A549 (cell line): ENCODE measurements at regions not wholly inside any gene's neighbourhood (a gene's known extent, or its start where the extent isn't known, plus 50 kb on each side); places are given as distances from the start of the nearest gene placed in this dataset.

Experiments
- ATAC-seq, 2 experiments: fragments of 200-7000 bp in 1 of 2; fragments of >200 bp in 1 of 2; cut with Nextera tagmentation in 1 of 2; cut with Tn5 transposase in 1 of 2; 3 replicates each; pipeline versions ENCODE4 v1.8.0 to v1.9.1; 2018 to 2020; ENCODE audit warnings: mild to moderate bottlenecking in 1 of 2, moderate library complexity in 1 of 2
- CTCF ChIA-PET: fragments of 300-600 bp; sonication (Branson Sonifier 250); formaldehyde crosslinking; extraction: SDS; loops from one replicate; lab custom pipeline; 2021; ENCODE audit warnings: antibody characterized with exemption, inconsistent platforms; lab: Yijun Ruan, JAX
- POLR2A ChIA-PET: fragments of 350-600 bp; formaldehyde crosslinking; extraction: SDS; loops from one replicate; lab custom pipeline; 2021; ENCODE audit warnings: antibody characterized with exemption, inconsistent platforms; lab: Yijun Ruan, JAX
- DNase-seq, 2 experiments: peaks; one replicate each; pipeline versions ENCODE4 v3.0.0 to v3.0.0-alpha.2; 2011 to 2016; ENCODE audit warnings: low read depth in 1 of 2, low spot score in 1 of 2
- FAIRE-seq: peaks from 2 replicates; lab custom pipeline; 2011; peaks lifted over from hg19 to GRCh38; lab: Jason Lieb, UNC
- H3K27ac ChIP-seq, 2 experiments: fragments of >200 bp; sonication (Bioruptor Twin); formaldehyde crosslinking; 3 replicates each; pipeline ENCODE4 v1.5.1; 2016 to 2017
- H3K4me1 ChIP-seq: fragments of >200 bp; sonication (Bioruptor Twin); formaldehyde crosslinking; 3 replicates; pipeline ENCODE4 v1.6.1; 2016
- H3K4me2 ChIP-seq: fragments of >200 bp; sonication (Bioruptor Twin); formaldehyde crosslinking; 3 replicates; pipeline ENCODE4 v1.6.1; 2016
- H3K4me3 ChIP-seq: fragments of >200 bp; sonication (Bioruptor Twin); formaldehyde crosslinking; 3 replicates; pipeline ENCODE4 v1.5.1; 2016
- H3K9me3 ChIP-seq: fragments of >200 bp; sonication (Bioruptor Twin); formaldehyde crosslinking; 3 replicates; pipeline ENCODE4 v1.6.1; 2016
- ATOH8 ChIP-seq: fragments of 250-450 bp; sonication (Bioruptor Pico); IDR thresholded peaks from 2 replicates; pipeline ENCODE4 v1.5.0; 2020; ENCODE audit warnings: low read depth, mild to moderate bottlenecking, moderate library complexity
- CEBPB ChIP-seq, 2 experiments: fragments of >200 bp in 1 of 2; sonication (Bioruptor Twin) in 1 of 2; formaldehyde crosslinking in 1 of 2; IDR thresholded peaks; 2 replicates each; pipeline ENCODE4 v1.6.1; 2012 to 2016
- CTCF ChIP-seq: fragments of >200 bp; sonication (Bioruptor Twin); formaldehyde crosslinking; IDR thresholded peaks from 3 replicates; pipeline ENCODE4 v1.5.1; 2016
- EHF ChIP-seq: fragments of 250-450 bp; sonication (Bioruptor Pico); IDR thresholded peaks from 2 replicates; pipeline ENCODE4 v1.5.0; 2020; ENCODE audit warnings: mild to moderate bottlenecking
- GATA3 ChIP-seq: IDR thresholded peaks from 2 replicates; pipeline ENCODE4 v1.6.1; 2012; ENCODE audit warnings: borderline replicate concordance
- HDAC2 ChIP-seq: fragments of 200-600 bp; sonication (generic); IDR thresholded peaks from 2 replicates; pipeline ENCODE4 v1.6.1; 2016
- HEYL ChIP-seq: fragments of 250-450 bp; sonication (Bioruptor Pico); IDR thresholded peaks from 2 replicates; pipeline ENCODE4 v1.8.0; 2021; ENCODE audit warnings: mild to moderate bottlenecking, moderate library complexity
- HOXA7 ChIP-seq: fragments of 250-450 bp; sonication (Bioruptor Pico); IDR thresholded peaks from 2 replicates; pipeline ENCODE4 v1.5.0; 2020; ENCODE audit warnings: mild to moderate bottlenecking, moderate library complexity
- HOXB5 ChIP-seq: fragments of 250-450 bp; sonication (Bioruptor Pico); IDR thresholded peaks from 2 replicates; pipeline ENCODE4 v1.5.0; 2020; ENCODE audit warnings: mild to moderate bottlenecking, moderate library complexity
- JUN ChIP-seq, 2 experiments: fragments of >200 bp; sonication (Bioruptor Twin); formaldehyde crosslinking; IDR thresholded peaks; 2 replicates in 1 of 2; 3 replicates in 1 of 2; pipeline ENCODE4 v1.6.1; 2016 to 2017
- MAZ ChIP-seq: fragments of 150-350 bp; IDR thresholded peaks from 2 replicates; pipeline ENCODE4 v1.6.1; 2014; ENCODE audit warnings: antibody characterized with exemption, low read depth, low read length, borderline replicate concordance
- MYC ChIP-seq: IDR thresholded peaks from 2 replicates; pipeline ENCODE4 v1.6.1; 2012; ENCODE audit warnings: mild to moderate bottlenecking, inconsistent platforms, low read length, improper control_type of control experiment, borderline replicate concordance
- NR3C1 ChIP-seq: fragments of >200 bp; sonication (Bioruptor Twin); formaldehyde crosslinking; IDR thresholded peaks from 3 replicates; pipeline ENCODE4 v1.6.1; 2017
- PBX3 ChIP-seq: IDR thresholded peaks from 2 replicates; pipeline ENCODE4 v1.6.1; 2012
- PHF8 ChIP-seq: fragments of 200-600 bp; sonication (generic); IDR thresholded peaks from 2 replicates; pipeline ENCODE4 v1.6.1; 2016; ENCODE audit warnings: low read depth, mild to moderate bottlenecking, antibody characterized with exemption, moderate library complexity, borderline replicate concordance
- POLR2A ChIP-seq: IDR thresholded peaks from 2 replicates; pipeline ENCODE4 v1.6.1; 2012; ENCODE audit warnings: mild to moderate bottlenecking, low read length
- RAD21 ChIP-seq, 2 experiments: fragments of >200 bp in 1 of 2; sonication (Bioruptor Twin) in 1 of 2; formaldehyde crosslinking in 1 of 2; IDR thresholded peaks in 1 of 2; conservative IDR thresholded peaks in 1 of 2; 2 replicates in 1 of 2; 3 replicates in 1 of 2; pipeline ENCODE4 v1.6.1; 2012 to 2018; ENCODE audit warnings: inconsistent platforms in 1 of 2
- RFX5 ChIP-seq: fragments of 450-650 bp; IDR thresholded peaks from 2 replicates; pipeline ENCODE4 v1.7.1; 2014; ENCODE audit warnings: antibody characterized with exemption, mild to moderate bottlenecking, moderate library complexity
- WGBS: methylation state at CpG from one replicate; pipeline ENCODE4 v1.1.6; 2017; ENCODE audit errors: missing lambda C conversion rate; 5-methylcytosine and 5-hydroxymethylcytosine counted together
- TF ChIP-seq, protein P1 (sequence below): fragments of >200 bp; sonication (Bioruptor Twin); formaldehyde crosslinking; IDR thresholded peaks from 3 replicates; pipeline ENCODE4 v1.6.1; 2016
- TF ChIP-seq, protein P2 (sequence below): fragments of 450-650 bp; IDR thresholded peaks from 2 replicates; pipeline ENCODE4 v1.6.1; 2014; ENCODE audit warnings: antibody characterized with exemption

DNA sequence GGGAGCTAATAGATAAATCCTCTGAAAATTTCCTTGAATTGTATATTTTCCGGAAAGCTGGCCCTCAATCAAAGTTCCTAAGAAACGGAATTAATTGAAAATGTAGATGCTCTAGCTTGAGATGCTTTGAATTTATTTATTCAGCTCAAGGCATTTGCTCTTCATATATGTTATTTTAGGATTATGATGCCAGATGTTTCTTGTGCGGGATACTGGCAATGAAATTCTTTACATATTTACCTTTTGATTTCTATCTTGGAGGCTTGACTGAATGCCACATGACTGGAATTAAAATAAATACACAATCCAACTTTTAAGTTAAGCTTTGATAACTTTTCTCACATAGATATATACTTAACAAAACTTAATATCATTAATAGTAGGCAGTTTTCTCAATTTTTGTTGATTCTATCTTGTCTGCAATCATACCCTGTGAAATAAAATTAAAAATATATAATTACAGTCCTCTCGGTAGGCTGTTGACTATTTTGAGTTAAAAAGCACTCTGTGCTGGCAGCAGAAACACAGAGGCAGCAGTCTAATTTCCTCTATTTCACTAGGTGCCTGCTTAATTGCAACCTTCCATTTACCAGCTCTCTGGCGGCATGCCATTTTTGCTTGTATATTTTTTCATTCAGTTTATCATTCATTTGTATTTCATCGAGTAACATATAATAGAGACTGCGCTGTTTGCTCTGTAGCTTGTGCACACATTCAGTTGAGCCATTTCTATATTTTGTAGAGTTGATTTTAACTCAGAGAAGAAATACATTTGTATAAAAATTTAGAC is 991.5 kb downstream of the ADGRL3 start:
- WGBS, result 35% methylated on average over 7 of the region's 7 CpGs
- no peak for FAIRE-seq
- POLR2A ChIA-PET, result no interaction called here

DNA sequence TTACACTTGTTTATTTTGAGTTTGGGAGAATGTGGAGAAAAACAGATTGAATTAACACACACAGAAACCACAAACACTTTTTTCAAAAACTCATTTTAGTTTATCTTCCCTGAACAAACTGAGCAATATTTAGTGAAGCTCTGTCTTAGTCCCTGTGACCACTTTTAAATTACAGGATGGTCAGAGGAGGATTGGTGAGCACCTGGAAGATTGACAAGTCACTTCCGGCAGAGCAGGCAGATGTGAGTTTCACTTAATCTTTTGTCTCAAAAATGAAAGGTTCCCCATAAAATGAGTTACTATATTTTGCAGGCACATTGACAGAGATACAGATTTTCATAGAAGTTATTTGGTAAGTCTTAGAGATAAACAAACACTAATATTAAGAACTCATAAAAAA is 970.1 kb downstream of the ADGRL3 start:
- H3K4me3 ChIP-seq, result no peak overlapping the region
- no peak overlapping the region for H3K4me2 ChIP-seq
- no peak for ATAC-seq
- no peak for FAIRE-seq
- no peak for TF ChIP-seq HOXB5 (CRISPR knock-in tag)
- TF ChIP-seq HDAC2, result no peak
- TF ChIP-seq RFX5, result no peak
- TF ChIP-seq MYC, result no peak
- TF ChIP-seq MAZ, result no peak
- no peak for TF ChIP-seq PBX3
- no peak for TF ChIP-seq JUN (IDR thresholded peaks at IDR 0.05)
- no peak for TF ChIP-seq NR3C1
- TF ChIP-seq, protein P1, sequence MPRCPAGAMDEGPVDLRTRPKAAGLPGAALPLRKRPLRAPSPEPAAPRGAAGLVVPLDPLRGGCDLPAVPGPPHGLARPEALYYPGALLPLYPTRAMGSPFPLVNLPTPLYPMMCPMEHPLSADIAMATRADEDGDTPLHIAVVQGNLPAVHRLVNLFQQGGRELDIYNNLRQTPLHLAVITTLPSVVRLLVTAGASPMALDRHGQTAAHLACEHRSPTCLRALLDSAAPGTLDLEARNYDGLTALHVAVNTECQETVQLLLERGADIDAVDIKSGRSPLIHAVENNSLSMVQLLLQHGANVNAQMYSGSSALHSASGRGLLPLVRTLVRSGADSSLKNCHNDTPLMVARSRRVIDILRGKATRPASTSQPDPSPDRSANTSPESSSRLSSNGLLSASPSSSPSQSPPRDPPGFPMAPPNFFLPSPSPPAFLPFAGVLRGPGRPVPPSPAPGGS, result no peak
- WGBS, result 94% methylated on average over 1 of the region's 1 CpG
- ChIA-PET CTCF (no interaction called here), POLR2A (no interaction called here)
- no peak overlapping the region for H3K27ac ChIP-seq
- no peaks in the 10 kb centered on the region for H3K4me1 ChIP-seq
- no peak for DNase-seq
- H3K9me3 ChIP-seq, result no peaks in the 10 kb centered on the region

More for the DNA sequence above, 991.5 kb downstream of the ADGRL3 start:
- no peak overlapping the region for H3K4me2 ChIP-seq
- TF ChIP-seq HOXA7 (CRISPR knock-in tag), result no peak
- DNase-seq (no peak), ATAC-seq (no peak)
- no peak overlapping the region for H3K27ac ChIP-seq
- no peak overlapping the region for H3K4me3 ChIP-seq
- no peaks in the 10 kb centered on the region for H3K9me3 ChIP-seq
- CTCF ChIA-PET, result interaction anchor here (0.6 kb wide), 1 partner anchor 48 kb away, joined by 3 read pairs; no protein-coding TSS in a partner anchor
- H3K4me1 ChIP-seq, result no peaks in the 10 kb centered on the region

GRCh38 chr4:62168681-62169080 is 968.6 kb downstream of the ADGRL3 start:
- FAIRE-seq, result no peak
- Histone ChIP-seq H3K27ac (no peak overlapping the region), H3K4me3 (no peak overlapping the region), H3K4me1 (no peaks in the 10 kb centered on the region), H3K9me3 (no peaks in the 10 kb centered on the region), H3K4me2 (no peak overlapping the region)
- TF ChIP-seq CEBPB (IDR thresholded peaks at IDR 0.05) (no peak), RAD21 (conservative IDR thresholded peaks at IDR 0.05 in 1 of 2, IDR thresholded peaks at IDR 0.05 in 1 of 2) (no peak), NR3C1 (no peak), HDAC2 (no peak), ATOH8 (no peak), POLR2A (no peak), CTCF (no peak), HOXB5 (CRISPR knock-in tag) (no peak), PHF8 (no peak), GATA3 (no peak), EHF (CRISPR knock-in tag) (no peak), HEYL (CRISPR knock-in tag) (no peak)
- TF ChIP-seq, protein P2, sequence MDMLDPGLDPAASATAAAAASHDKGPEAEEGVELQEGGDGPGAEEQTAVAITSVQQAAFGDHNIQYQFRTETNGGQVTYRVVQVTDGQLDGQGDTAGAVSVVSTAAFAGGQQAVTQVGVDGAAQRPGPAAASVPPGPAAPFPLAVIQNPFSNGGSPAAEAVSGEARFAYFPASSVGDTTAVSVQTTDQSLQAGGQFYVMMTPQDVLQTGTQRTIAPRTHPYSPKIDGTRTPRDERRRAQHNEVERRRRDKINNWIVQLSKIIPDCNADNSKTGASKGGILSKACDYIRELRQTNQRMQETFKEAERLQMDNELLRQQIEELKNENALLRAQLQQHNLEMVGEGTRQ, result no peak
- ChIA-PET POLR2A (no interaction called here), CTCF (no interaction called here)
- ATAC-seq, result no peak
- 0% methylated on average over 1 of the region's 1 CpG for WGBS
- no peak for DNase-seq
